GM12878 (cell line): ENCODE measurements at regions not wholly inside any gene's neighbourhood (a gene's known extent, or its start where the extent isn't known, plus 50 kb on each side); places are given as distances from the start of the nearest gene placed in this dataset.

ENCODE experiments used
- CTCF ChIP-seq, 3 experiments: IDR thresholded peaks in 2 of 3; conservative IDR thresholded peaks in 1 of 3; 2 replicates each; pipeline ENCODE4 v1.5.1; 2011; ENCODE audit warnings: low read depth in 3 of 3, low read length in 3 of 3, mild to moderate bottlenecking in 3 of 3, control low read depth in 2 of 3, moderate library complexity in 2 of 3, inconsistent platforms in 1 of 3, mixed read lengths in 1 of 3; ENCODE audit not compliant: control insufficient read depth in 2 of 3, insufficient read depth in 1 of 3; ENCODE audit errors: extremely low read depth in 1 of 3
- POLR2A ChIP-seq: IDR thresholded peaks from 2 replicates; pipeline ENCODE4 v1.6.1; 2011; ENCODE audit warnings: low read depth, mild to moderate bottlenecking, low read length
- POLR2AphosphoS5 ChIP-seq: IDR thresholded peaks from 2 replicates; pipeline ENCODE4 v1.6.1; 2011; ENCODE audit warnings: mild to moderate bottlenecking, low read length, inconsistent platforms
- TAF1 ChIP-seq: IDR thresholded peaks from 2 replicates; pipeline ENCODE4 v1.6.1; 2011; ENCODE audit warnings: mild to moderate bottlenecking, low read depth, low read length, borderline replicate concordance

DNA sequence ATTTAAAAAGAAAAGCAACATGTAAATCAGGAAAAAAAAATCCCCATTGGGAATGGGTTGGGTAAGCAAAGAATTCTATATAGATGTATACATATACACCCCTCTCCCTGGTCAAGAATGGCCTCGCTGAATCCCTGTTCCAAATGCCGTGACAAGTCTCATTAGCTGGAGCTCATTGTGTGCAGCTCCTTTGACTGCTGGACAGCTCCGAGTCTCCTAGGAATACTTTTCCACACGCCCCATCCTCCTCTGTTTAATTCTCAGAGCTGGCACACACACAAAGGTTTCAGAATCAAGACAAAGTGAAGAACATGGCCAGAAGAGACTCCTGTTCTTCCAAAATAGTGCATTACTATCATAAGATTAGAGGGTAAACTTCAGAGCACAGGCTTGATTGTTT lies 130.9 kb upstream of the MKLN1 start:
- TF ChIP-seq TAF1 (no peak), POLR2AphosphoS5 (no peak), CTCF (IDR thresholded peaks at IDR 0.05 in 2 of 3, conservative IDR thresholded peaks at IDR 0.05 in 1 of 3; ENCODE audit: control insufficient read depth in 2 of 3, extremely low read depth in 1 of 3, insufficient read depth in 1 of 3, low read depth in 3 of 3, low read length in 3 of 3) (no peak), POLR2A (no peak)
